HFFc6 (cell line): ENCODE measurements at regions not wholly inside any gene's neighbourhood (a gene's known extent, or its start where the extent isn't known, plus 50 kb on each side); places are given as distances from the start of the nearest gene placed in this dataset.

Experiments used
- DNase-seq: peaks from one replicate; pipeline ENCODE4 v3.0.0-alpha.2; 2018
- H3K27ac Mint-ChIP-seq: 2 replicates; pipeline ENCODE4 v1.8.0; 2020; ENCODE audit warnings: mild to moderate bottlenecking, mixed read lengths
- H3K27me3 Mint-ChIP-seq: 2 replicates; pipeline ENCODE4 v1.8.0; 2021; ENCODE audit warnings: mild to moderate bottlenecking, moderate library complexity, mixed read lengths; ENCODE audit not compliant: insufficient read depth
- H3K36me3 Mint-ChIP-seq: 2 replicates; pipeline ENCODE4 v1.8.0; 2021; ENCODE audit warnings: low read depth, mixed read lengths
- H3K4me1 Mint-ChIP-seq: 2 replicates; pipeline ENCODE4 v1.8.0; 2020; ENCODE audit warnings: low read depth, mixed read lengths
- H3K4me3 Mint-ChIP-seq: 2 replicates; pipeline ENCODE4 v1.8.0; 2020; ENCODE audit warnings: mild to moderate bottlenecking, moderate library complexity, mixed read lengths
- H3K9me3 Mint-ChIP-seq: 2 replicates; pipeline ENCODE4 v1.8.0; 2020; ENCODE audit warnings: mild to moderate bottlenecking, mixed read lengths
- TF ChIP-seq, protein P1 (sequence below): fragments of 200-600 bp; sonication (generic); IDR thresholded peaks from 2 replicates; pipeline ENCODE4 v1.5.0; 2021; ENCODE audit warnings: antibody characterized with exemption, mild to moderate bottlenecking

DNA sequence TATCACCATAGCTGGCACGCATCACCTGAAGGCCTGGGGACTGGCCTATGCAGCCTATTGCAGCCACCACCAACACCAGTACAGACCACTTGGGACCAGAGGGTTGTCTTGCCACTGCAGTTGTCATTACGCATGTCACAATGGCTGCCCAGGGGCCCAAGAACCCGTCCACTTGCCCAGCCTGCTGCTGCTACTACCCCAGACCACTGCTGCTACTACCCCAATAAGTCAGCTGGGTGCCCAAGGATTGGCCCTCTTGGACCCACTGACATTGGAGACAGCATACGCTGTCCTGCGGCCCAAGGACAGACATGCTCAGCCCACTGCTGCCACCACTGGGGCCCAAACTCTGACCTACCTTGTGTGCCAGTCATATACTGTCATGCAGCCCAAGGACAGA, 102.7 kb upstream of the OR9Q1 start:
- TF ChIP-seq, protein P1, sequence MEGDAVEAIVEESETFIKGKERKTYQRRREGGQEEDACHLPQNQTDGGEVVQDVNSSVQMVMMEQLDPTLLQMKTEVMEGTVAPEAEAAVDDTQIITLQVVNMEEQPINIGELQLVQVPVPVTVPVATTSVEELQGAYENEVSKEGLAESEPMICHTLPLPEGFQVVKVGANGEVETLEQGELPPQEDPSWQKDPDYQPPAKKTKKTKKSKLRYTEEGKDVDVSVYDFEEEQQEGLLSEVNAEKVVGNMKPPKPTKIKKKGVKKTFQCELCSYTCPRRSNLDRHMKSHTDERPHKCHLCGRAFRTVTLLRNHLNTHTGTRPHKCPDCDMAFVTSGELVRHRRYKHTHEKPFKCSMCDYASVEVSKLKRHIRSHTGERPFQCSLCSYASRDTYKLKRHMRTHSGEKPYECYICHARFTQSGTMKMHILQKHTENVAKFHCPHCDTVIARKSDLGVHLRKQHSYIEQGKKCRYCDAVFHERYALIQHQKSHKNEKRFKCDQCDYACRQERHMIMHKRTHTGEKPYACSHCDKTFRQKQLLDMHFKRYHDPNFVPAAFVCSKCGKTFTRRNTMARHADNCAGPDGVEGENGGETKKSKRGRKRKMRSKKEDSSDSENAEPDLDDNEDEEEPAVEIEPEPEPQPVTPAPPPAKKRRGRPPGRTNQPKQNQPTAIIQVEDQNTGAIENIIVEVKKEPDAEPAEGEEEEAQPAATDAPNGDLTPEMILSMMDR: no peak
- Mint-ChIP-seq H3K27me3 (peaks cover 6% of the 10 kb centered on the region), H3K36me3 (no peaks in the 10 kb centered on the region), H3K4me1 (no peaks in the 10 kb centered on the region), H3K9me3 (no peaks in the 10 kb centered on the region), H3K4me3 (no peak overlapping the region), H3K27ac (no peak overlapping the region)
- no peak for DNase-seq

DNA sequence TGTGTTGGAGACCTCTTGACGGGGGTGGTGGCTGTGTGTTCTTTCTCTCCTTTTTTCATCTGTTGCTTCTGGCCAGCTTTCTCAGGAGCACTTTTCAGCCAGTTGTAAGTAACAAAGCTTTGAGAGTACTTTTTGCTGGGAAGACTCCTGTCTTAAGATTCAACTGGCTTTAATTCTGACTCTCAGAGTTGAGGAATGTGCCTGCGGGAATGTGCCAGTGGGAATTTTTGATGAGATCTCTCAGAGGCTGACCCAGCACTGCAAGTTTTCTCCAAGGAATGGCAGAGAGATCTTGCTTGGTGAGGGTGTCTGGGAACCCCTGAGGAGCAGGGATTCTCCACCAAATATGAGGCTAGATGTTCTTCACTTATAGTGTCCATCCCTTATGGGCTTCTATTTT, 91.6 kb upstream of the OR9Q1 start:
- Mint-ChIP-seq H3K27ac (no peak overlapping the region), H3K36me3 (no peaks in the 10 kb centered on the region), H3K4me3 (no peak overlapping the region), H3K9me3 (no peaks in the 10 kb centered on the region), H3K27me3 (peaks cover 13% of the 10 kb centered on the region), H3K4me1 (no peaks in the 10 kb centered on the region)
- TF ChIP-seq, protein P1: no peak
- DNase-seq: no peak

DNA sequence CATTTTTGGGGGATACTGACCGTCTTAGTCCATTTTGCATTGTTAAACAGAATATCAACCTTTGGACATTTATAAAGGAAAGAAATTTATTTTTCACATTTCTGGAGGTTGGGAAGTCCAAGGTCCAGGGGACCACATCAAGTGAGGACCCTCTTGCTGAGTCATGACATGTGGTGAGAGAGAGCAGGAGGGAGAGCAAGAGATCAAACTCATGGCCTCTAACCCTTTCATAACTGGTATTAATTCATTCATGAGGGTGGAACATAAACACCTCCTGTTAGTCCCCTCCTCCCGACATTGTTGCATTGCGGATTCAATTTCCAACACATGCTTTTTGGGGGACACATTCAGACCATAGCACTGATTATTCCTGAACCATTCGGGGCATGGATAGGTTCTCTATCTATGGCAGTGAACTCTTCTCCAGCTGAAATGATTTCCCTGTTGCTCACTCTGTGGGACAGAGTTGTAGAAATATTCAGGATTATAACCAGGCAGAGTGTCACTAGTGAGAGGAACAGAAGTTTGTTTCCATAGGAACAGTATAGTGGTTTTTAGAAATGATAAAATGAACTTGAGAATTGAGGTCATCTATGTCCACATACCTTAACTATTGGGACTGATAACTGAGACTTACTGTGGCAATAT, 88.2 kb upstream of the OR9Q1 start:
- Mint-ChIP-seq H3K4me1 (no peaks in the 10 kb centered on the region), H3K4me3 (no peak overlapping the region), H3K36me3 (no peaks in the 10 kb centered on the region), H3K9me3 (no peaks in the 10 kb centered on the region), H3K27ac (no peak overlapping the region), H3K27me3 (peaks cover 4% of the 10 kb centered on the region)
- no peak for DNase-seq
- TF ChIP-seq, protein P1: no peak

- no peaks in the 10 kb centered on the region for H3K4me1 Mint-ChIP-seq
- no peak overlapping the region for H3K4me3 Mint-ChIP-seq
- no peak overlapping the region for H3K27ac Mint-ChIP-seq
- peaks cover 5% of the 10 kb centered on the region for H3K27me3 Mint-ChIP-seq
- no peaks in the 10 kb centered on the region for H3K9me3 Mint-ChIP-seq
- TF ChIP-seq, protein P1: no peak
- H3K36me3 Mint-ChIP-seq: no peaks in the 10 kb centered on the region
- DNase-seq: no peak
Observed at GRCh38 chr11:57936050-57936418, 87.6 kb upstream of the OR9Q1 start.

DNA sequence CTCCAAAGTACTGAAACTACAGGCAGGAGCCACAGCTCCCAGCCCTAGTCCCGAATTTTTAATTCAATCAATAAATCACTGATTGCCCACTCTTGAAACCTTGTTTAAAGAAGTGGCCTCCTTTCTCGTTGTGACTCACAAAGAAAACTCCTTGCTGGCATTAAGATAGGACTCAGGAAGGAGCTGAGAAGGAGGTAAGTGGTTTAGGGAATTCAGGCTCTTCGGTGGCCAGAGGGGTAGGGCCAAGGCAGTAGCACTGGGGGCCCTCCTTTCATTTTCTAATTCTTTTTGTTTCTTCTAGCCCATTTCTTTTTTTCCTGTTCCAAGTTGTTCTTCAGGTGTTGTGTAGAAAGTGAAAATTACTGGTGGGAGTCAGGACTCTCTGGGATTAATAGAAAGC, 86.2 kb upstream of the OR9Q1 start:
- H3K4me3 Mint-ChIP-seq: no peak overlapping the region
- H3K4me1 Mint-ChIP-seq: no peaks in the 10 kb centered on the region
- H3K27ac Mint-ChIP-seq: no peak overlapping the region
- DNase-seq: no peak
- TF ChIP-seq, protein P1: no peak
- no peaks in the 10 kb centered on the region for H3K36me3 Mint-ChIP-seq
- peaks cover 6% of the 10 kb centered on the region for H3K27me3 Mint-ChIP-seq
- no peaks in the 10 kb centered on the region for H3K9me3 Mint-ChIP-seq

DNA sequence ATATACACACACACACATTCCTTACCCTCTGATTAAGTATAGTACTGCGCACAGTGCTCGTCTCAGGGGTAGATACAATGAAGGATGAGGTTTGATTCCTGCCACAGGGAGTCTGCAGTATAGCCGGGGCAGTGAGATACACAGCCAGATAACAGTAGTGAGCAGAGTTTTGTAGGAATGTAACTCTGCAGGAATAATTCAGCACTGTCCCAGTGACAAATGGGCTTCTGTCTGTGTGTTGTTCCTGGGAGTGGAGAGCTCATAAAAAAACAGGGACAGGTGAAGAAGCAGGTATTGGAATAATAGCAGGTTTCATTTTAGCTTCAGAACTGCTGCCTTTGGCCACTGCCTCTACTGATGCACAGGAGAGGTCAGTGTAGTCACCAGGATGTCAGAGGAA, 85.3 kb upstream of the OR9Q1 start:
- TF ChIP-seq, protein P1: no peak
- Mint-ChIP-seq H3K9me3 (no peaks in the 10 kb centered on the region), H3K4me1 (no peaks in the 10 kb centered on the region), H3K27me3 (peaks cover 4% of the 10 kb centered on the region; the same call in 1 of the 2 replicates), H3K27ac (no peak overlapping the region), H3K36me3 (no peaks in the 10 kb centered on the region), H3K4me3 (no peak overlapping the region)
- DNase-seq: no peak
